VCaP (cell line): ENCODE measurements at regions not wholly inside any gene's neighbourhood (a gene's known extent, or its start where the extent isn't known, plus 50 kb on each side); places are given as distances from the start of the nearest gene placed in this dataset.
"Not testable (repeated sequence)": the region's sequence is repeated elsewhere in the genome, so short reads cannot be mapped to it uniquely, and the experiment has no call there.

ENCODE experiments used
- H3K27ac ChIP-seq: fragments of 450-650 bp; 2 replicates; pipeline ENCODE4 v1.5.1; 2017
- TF ChIP-seq, protein P1 (sequence below): fragments of 450-650 bp; conservative IDR thresholded peaks from 2 replicates; pipeline ENCODE4 v1.5.1; 2017; ENCODE audit warnings: mild to moderate bottlenecking, moderate library complexity

DNA sequence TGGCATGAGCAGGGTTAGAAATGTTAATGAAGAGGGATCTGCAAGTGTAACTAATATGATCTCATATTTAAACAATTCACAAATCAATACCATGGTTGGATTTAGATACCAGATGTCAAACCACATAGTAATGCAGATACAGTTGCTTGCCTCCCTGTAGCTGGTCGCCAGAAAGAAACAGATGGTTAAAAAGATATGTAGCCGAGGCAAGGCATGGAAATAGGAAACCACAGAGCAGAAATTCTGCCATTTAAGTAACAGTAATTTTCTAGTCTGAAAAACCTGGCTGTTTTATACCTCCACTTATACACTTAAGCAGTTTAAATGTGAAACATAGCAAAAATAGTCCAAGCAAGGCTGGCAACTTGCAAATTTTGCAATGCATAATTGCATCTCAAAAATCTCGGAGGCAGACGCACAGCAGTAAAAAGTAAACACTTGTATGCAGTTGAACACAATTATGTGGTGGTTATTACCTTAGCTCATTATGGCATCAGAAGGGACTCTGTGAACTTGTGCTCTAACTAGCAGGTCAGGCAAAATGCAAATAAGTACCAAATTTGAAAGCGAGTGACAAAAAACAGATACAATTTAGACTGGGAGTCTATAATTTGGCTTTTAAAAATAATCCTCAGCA, 126.8 kb downstream of the NAA11 start:
- TF ChIP-seq, protein P1, sequence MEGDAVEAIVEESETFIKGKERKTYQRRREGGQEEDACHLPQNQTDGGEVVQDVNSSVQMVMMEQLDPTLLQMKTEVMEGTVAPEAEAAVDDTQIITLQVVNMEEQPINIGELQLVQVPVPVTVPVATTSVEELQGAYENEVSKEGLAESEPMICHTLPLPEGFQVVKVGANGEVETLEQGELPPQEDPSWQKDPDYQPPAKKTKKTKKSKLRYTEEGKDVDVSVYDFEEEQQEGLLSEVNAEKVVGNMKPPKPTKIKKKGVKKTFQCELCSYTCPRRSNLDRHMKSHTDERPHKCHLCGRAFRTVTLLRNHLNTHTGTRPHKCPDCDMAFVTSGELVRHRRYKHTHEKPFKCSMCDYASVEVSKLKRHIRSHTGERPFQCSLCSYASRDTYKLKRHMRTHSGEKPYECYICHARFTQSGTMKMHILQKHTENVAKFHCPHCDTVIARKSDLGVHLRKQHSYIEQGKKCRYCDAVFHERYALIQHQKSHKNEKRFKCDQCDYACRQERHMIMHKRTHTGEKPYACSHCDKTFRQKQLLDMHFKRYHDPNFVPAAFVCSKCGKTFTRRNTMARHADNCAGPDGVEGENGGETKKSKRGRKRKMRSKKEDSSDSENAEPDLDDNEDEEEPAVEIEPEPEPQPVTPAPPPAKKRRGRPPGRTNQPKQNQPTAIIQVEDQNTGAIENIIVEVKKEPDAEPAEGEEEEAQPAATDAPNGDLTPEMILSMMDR = no peak
- H3K27ac ChIP-seq = no peak overlapping the region

DNA sequence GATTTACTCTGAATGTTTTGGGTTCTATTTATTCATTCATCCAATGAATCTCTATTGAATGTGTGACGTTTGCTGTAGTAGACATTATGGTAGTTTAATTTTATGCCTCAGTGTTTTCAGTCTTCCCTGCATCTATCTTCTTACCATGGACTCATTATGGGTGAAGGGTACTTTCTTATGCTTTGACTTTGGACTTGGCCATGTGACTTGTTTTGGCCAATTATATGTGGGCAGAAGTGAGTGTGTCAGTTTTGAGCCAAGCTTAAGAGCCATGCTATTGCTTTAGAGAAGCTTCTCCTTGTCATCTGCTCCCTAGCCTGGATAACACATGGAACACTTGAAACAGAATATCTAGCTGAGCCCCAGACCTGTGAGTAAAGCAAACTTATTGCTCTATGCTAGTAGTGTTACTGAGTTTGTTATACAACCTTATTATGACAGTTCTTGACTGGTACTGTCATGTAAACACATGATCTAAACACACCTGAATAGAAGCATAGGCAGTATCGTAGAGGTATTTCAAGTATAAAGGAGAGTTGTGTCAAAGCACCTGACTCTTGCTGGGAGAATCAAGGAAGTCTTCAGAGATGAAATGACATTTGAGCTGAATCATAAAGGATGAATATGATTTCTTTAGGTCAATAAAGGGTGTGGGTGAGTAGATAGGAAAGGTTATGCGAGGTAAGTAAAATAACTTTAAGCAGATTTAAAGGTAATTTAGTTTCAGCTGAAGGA, 128.4 kb downstream of the NAA11 start:
- TF ChIP-seq, protein P1 = no peak
- no peak overlapping the region for H3K27ac ChIP-seq

DNA sequence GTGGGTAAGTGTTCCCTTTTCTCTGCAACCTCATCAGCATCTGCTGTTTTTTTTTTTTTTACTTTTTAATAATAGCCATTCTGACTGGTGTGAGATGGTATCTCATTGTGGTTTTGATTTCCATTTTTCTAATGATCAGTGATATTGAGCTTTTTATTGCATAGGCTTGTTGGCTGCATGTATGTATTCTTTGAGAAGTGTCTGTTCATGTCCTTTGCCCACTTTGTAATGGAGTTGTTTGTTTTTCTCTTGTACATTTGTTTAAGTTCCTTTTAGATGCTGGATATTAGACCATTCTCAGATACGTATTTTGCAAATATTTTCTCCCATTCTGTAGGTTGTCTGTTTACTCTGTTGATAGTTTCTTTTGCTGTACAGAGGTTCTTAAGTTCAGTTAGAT, 134.6 kb downstream of the NAA11 start:
- not testable (repeated sequence) for H3K27ac ChIP-seq

DNA sequence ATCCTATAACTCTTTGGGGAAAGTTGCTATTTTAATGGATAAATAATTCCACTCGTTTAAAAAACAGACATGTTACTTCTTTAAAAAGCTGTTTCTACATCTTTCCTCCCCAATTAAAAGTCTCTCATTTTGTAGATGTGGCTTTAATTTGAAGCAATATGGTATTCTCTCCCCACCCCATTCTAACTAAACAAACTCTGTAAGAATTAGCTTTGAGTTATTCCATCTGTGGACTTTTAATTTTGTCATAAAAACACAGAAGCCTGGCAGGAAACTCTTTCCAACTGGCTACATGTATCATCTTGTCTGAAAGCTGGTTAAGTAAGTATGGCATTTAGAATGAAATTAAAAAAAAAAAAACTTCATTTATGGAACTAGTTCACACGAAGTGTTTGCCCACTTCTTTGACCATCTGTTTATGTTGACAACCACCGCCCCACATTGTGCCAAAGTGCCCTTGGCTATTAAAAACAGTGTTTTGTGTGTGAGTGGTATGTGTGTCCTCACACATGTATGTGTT, 140.3 kb downstream of the NAA11 start:
- TF ChIP-seq, protein P1 = no peak
- H3K27ac ChIP-seq = no peak overlapping the region

DNA sequence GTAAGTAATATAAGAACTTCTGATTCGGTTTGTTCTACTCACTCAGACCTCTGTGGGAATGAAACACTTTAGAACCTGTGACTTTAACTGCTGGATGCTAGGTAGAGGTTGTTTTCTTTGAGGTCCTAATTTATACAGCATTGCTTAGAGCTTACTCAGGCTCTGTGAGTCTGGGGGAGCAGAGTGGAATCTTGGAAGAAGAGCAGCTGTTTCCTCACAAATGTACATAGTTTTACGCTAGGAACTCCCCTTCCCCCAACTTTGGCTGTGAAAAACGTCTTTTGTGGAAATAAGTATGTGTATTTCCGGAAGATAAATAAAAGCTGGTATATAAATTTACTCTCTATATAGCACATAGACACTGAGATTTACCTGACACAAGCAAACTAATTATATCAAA, 141.4 kb downstream of the NAA11 start:
- no peak overlapping the region for H3K27ac ChIP-seq
- TF ChIP-seq, protein P1 = no peak

DNA sequence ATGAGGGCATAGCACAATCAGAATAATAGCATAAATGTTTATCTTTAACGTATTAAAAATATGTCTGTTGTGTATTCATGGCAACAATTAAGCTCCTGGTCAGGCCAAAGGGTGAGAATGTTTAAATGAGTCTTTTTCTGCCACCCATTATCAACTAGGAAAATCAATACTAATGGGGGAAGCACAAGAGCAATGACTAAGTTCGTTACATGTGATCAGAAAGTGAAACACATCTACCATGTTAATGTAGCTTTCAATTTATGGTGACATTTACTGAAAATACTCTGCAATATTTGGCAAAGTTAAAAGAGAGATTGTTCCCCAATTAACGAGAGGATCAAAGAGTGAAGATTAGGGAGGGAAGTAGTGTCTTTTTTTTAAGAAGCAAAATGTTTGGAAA, 143.7 kb downstream of the NAA11 start:
- no peak overlapping the region for H3K27ac ChIP-seq
- TF ChIP-seq, protein P1 = no peak

DNA sequence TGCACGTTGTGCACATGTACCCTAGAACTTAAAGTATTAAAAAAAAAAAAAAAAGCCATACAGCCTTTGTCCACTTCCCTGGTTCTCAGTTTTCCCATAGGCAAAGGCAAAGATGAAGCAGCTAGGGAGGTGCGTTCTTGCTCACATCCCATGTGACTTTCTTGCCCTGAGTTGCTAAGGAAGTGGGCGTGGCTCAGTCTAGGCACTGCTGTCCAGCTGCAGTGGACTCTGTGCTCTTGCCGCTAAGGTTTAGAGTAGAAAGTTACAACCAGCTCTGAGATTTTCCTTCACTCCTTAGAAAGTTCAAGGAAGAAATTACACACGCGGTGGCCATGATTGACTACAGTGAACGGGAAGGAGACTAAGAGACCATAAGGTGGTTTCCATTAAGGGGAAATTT, 144.7 kb downstream of the NAA11 start:
- TF ChIP-seq, protein P1 = no peak
- no peak overlapping the region for H3K27ac ChIP-seq

DNA sequence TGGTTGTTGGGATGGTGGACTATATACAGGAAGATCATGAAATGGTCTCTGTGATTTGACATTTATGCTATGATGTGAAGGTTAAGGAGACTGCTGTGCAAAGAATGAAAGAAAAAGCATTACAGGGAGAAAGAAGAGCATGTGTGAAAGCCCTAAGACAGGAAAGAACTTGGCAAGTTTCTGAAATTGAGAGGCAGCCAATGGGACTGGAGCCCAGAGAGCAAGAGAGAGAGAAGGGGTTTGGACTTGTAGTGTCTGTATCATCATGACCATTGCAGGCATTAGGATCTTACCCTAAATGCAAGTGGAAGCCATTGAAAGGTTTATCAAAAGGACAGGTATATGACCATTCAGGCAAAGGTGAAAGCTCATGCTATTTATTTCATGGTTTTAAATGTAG, 147.1 kb downstream of the NAA11 start:
- H3K27ac ChIP-seq = no peak overlapping the region
- TF ChIP-seq, protein P1 = no peak
